ENCODE measurements at regions not wholly inside any gene's neighbourhood (a gene's known extent, or its start where the extent isn't known, plus 50 kb on each side); places are given as distances from the start of the nearest gene placed in this dataset.
"Not testable (repeated sequence)": the region's sequence is repeated elsewhere in the genome, so short reads cannot be mapped to it uniquely, and the experiment has no call there.

- DNase-seq (ENCODE audit: low spot score) = not testable (repeated sequence)
These were observed 150.2 kb upstream of the PRSS12 start for GRCh38 chr4:118502967-118503366.

- DNase-seq (ENCODE audit: low spot score) = not testable (repeated sequence)
These were observed 152.1 kb upstream of the PRSS12 start for GRCh38 chr4:118504927-118505326.

GRCh38 chr4:118505491-118505890, 152.7 kb upstream of the PRSS12 start:
- DNase-seq (ENCODE audit: low spot score) = not testable (repeated sequence)

- DNase-seq (ENCODE audit: low spot score) = not testable (repeated sequence)
These were observed 160.1 kb upstream of the PRSS12 start for GRCh38 chr4:118512870-118513269.

GRCh38 chr4:118514332-118514731, 161.5 kb upstream of the PRSS12 start:
- DNase-seq (ENCODE audit: low spot score) = not testable (repeated sequence)

GRCh38 chr4:118516107-118516506, 163.3 kb upstream of the PRSS12 start:
- DNase-seq (ENCODE audit: low spot score) = not testable (repeated sequence)

- DNase-seq (ENCODE audit: low spot score) = not testable (repeated sequence)
These were observed 155.1 kb upstream of the METTL14 start for GRCh38 chr4:118530107-118530506.

GRCh38 chr4:118531947-118532346, 153.2 kb upstream of the METTL14 start:
- DNase-seq (ENCODE audit: low spot score) = not testable (repeated sequence)

GRCh38 chr4:118535788-118536187, 149.4 kb upstream of the METTL14 start:
- not testable (repeated sequence) for DNase-seq (ENCODE audit: low spot score)

GRCh38 chr4:118539412-118540077, 145.6 kb upstream of the METTL14 start:
- DNase-seq (ENCODE audit: low spot score) = peak; percentile 11

- not testable (repeated sequence) for DNase-seq (ENCODE audit: low spot score)
These were observed 128.6 kb upstream of the METTL14 start for GRCh38 chr4:118556576-118556975.

- DNase-seq (ENCODE audit: low spot score) = peak; percentile 48
These were observed 127.8 kb upstream of the METTL14 start for GRCh38 chr4:118557298-118557851.

GRCh38 chr4:118558188-118558587, 127.0 kb upstream of the METTL14 start:
- not testable (repeated sequence) for DNase-seq (ENCODE audit: low spot score)

- DNase-seq (ENCODE audit: low spot score) = not testable (repeated sequence)
These were observed 123.6 kb upstream of the METTL14 start for GRCh38 chr4:118561559-118561958.

GRCh38 chr4:118566003-118566513, 119.1 kb upstream of the METTL14 start:
- not testable (repeated sequence) for DNase-seq (ENCODE audit: low spot score)

- DNase-seq (ENCODE audit: low spot score) = not testable (repeated sequence)
These were observed 112.2 kb upstream of the METTL14 start for GRCh38 chr4:118572991-118573390.

- not testable (repeated sequence) for DNase-seq (ENCODE audit: low spot score)
These were observed 110.8 kb upstream of the METTL14 start for GRCh38 chr4:118574251-118574913.

GRCh38 chr4:118575057-118575456, 110.1 kb upstream of the METTL14 start:
- DNase-seq (ENCODE audit: low spot score) = not testable (repeated sequence)

GRCh38 chr4:118575726-118576125, 109.5 kb upstream of the METTL14 start:
- not testable (repeated sequence) for DNase-seq (ENCODE audit: low spot score)

GRCh38 chr4:118576709-118577219, 108.4 kb upstream of the METTL14 start:
- not testable (repeated sequence) for DNase-seq (ENCODE audit: low spot score)

GRCh38 chr4:118585015-118585414, 100.2 kb upstream of the METTL14 start:
- no peak for DNase-seq (ENCODE audit: low spot score)

GRCh38 chr4:118586357-118586790, 98.8 kb upstream of the METTL14 start:
- no peak for DNase-seq (ENCODE audit: low spot score)

All from SW480 (cell line).